Heart left ventricle (tissue), 16 donors: ENCODE measurements at regions not wholly inside any gene's neighbourhood (a gene's known extent, or its start where the extent isn't known, plus 50 kb on each side); places are given as distances from the start of the nearest gene placed in this dataset.

ENCODE experiments used
- ATAC-seq, 4 donors: fragments of 200-7000 bp; cut with Tn5 transposase; one replicate each; pipeline ENCODE4 v1.9.1; 2020 to 2022; ENCODE audit warnings: moderate library complexity in 4 of 4, mild to moderate bottlenecking in 3 of 4, moderate number of reproducible peaks in 1 of 4
- DNase-seq, 5 donors: peaks; one replicate each; pipeline ENCODE4 v3.0.0-alpha.2; 2020
- H3K27ac ChIP-seq, 12 donors: fragments of 200-600 bp; sonication (generic) in 4 of 12; one replicate each; pipeline versions ENCODE4 v1.5.0 to v1.8.0; 2016 to 2022; ENCODE audit warnings: mild to moderate bottlenecking in 2 of 12
- H3K27me3 ChIP-seq, 9 donors: fragments of 200-600 bp; sonication (generic) in 2 of 9; one replicate each; pipeline versions ENCODE4 v1.5.1 to v1.8.0; 2016 to 2022; ENCODE audit warnings: mild to moderate bottlenecking in 3 of 9
- H3K36me3 ChIP-seq, 9 donors: fragments of 200-600 bp; sonication (generic) in 2 of 9; one replicate each; pipeline versions ENCODE4 v1.5.0 to v1.8.0; 2018 to 2022; ENCODE audit warnings: mild to moderate bottlenecking in 2 of 9
- H3K4me1 ChIP-seq, 12 donors: fragments of 200-600 bp; sonication (generic) in 4 of 12; one replicate each; pipeline versions ENCODE4 v1.5.0 to v1.8.0; 2016 to 2022; ENCODE audit warnings: mild to moderate bottlenecking in 3 of 12
- H3K4me3 ChIP-seq, 12 donors: fragments of 200-600 bp; sonication (generic) in 4 of 12; one replicate each; pipeline versions ENCODE4 v1.5.0 to v1.8.0; 2017 to 2022; ENCODE audit warnings: mild to moderate bottlenecking in 9 of 12, moderate library complexity in 4 of 12
- H3K9me3 ChIP-seq, 12 donors: fragments of 200-600 bp; sonication (generic) in 4 of 12; one replicate each; pipeline versions ENCODE4 v1.5.0 to v1.8.0; 2016 to 2022; ENCODE audit warnings: mild to moderate bottlenecking in 1 of 12
- CTCF ChIP-seq, 12 donors: fragments of 200-600 bp; sonication (generic) in 4 of 12; IDR thresholded peaks; one replicate each; pipeline versions ENCODE4 v1.5.0 to v1.8.0; 2018 to 2022; ENCODE audit warnings: antibody characterized with exemption in 12 of 12, mild to moderate bottlenecking in 5 of 12
- POLR2A ChIP-seq, 2 donors: fragments of 450-650 bp; IDR thresholded peaks; one replicate each; pipeline ENCODE4 v1.6.1; 2017; ENCODE audit warnings: antibody characterized with exemption in 2 of 2, mild to moderate bottlenecking in 2 of 2, moderate library complexity in 2 of 2
- whole genome bisulfite sequencing, 4 donors: extraction: QIAGEN DNeasy Blood & Tissue Kit in 2 of 4; methylation state at CpG; one replicate each; pipeline versions ENCODE4 v1.1.5 to v1.1.7; 2013 to 2018; 5-methylcytosine and 5-hydroxymethylcytosine counted together
- intact Hi-C, 10 donors: fragments of 100-400 bp; cut with DNase I; formaldehyde crosslinking; loops; one replicate each; pipeline versions ENCODE4 v1.11.1 to v1.14.2; 2022
- donor health status: ischemic (EF 13 %, LVEDD 7.1; RV severe dilation, severe dysfunction).
- donor health status: healthy with polysubstance abuse.
- donor health status: DM: no; HTN: yes; CAD: no.
- donor health status: DM: no; HTN: no; CAD: no.
- donor health status: ischemic (EF 25% LVEDD 6.9; RV normal size, moderate dysfunction).
- donor health status: ischemic (EF 25% LVEDD 5.7; RV mildly dilated, moderate dysfunction).
- donor health status: healthy.
- donor health status: DM: yes; HTN: yes; CAD: no.
- donor health status: ischemic (EF 35%, LVEDD 5.7; RV mildly dilated, moderate dysfunction).
- donor health status: nonischemic (EF 11% LVEDD 7.7; RV severe dilation, severe dysfunction).
- donor health status: DM: yes; HTN: yes; CAD: no.
- donor health status: PGD.
- donor health status: ischemic (EF 29% LVEDD 5.4; RV normal size, mild dysfunction).
- donor health status: nonischemic (EF 23%, LVEDD 6.1; RV moderate dilation, normal function).

GRCh38 chr5:98519571-98519970, 253.9 kb upstream of the RGMB start:
- 75 to 86% (median 79%) methylated on average over 4 of the region's 4 CpGs for WGBS, 4 donors
- ATAC-seq (no peak), DNase-seq (no peak)
- intact Hi-C loops: no loop called here
- H3K4me3 ChIP-seq: no peak overlapping the region
- H3K36me3 ChIP-seq: no peaks in the 10 kb centered on the region
- H3K27ac ChIP-seq: no peak overlapping the region
- H3K4me1 ChIP-seq: no peaks in the 10 kb centered on the region
- no peaks in the 10 kb centered on the region for H3K27me3 ChIP-seq
- TF ChIP-seq POLR2A (IDR thresholded peaks at IDR 0.05): no peak
- TF ChIP-seq CTCF (IDR thresholded peaks at IDR 0.05): no peak
- no peaks in the 10 kb centered on the region for H3K9me3 ChIP-seq

- intact Hi-C loops: no loop called here
Measured at GRCh38 chr5:98521821-98522220, 251.6 kb upstream of the RGMB start.

GRCh38 chr5:98524773-98525172, 248.7 kb upstream of the RGMB start:
- no peaks in the 10 kb centered on the region for H3K27me3 ChIP-seq
- H3K27ac ChIP-seq: no peak overlapping the region
- DNase-seq: no peak
- no peak for TF ChIP-seq CTCF (IDR thresholded peaks at IDR 0.05)
- TF ChIP-seq POLR2A (IDR thresholded peaks at IDR 0.05): no peak
- H3K4me1 ChIP-seq: no peaks in the 10 kb centered on the region
- no peak overlapping the region for H3K4me3 ChIP-seq
- ATAC-seq: no peak
- intact Hi-C loops: no loop called here
- no peaks in the 10 kb centered on the region for H3K9me3 ChIP-seq
- no peaks in the 10 kb centered on the region for H3K36me3 ChIP-seq

More at GRCh38 chr5:98521821-98522220, 251.6 kb upstream of the RGMB start:
- Histone ChIP-seq H3K9me3 (no peaks in the 10 kb centered on the region), H3K27ac (no peak overlapping the region), H3K4me1 (no peaks in the 10 kb centered on the region), H3K27me3 (no peaks in the 10 kb centered on the region), H3K36me3 (no peaks in the 10 kb centered on the region), H3K4me3 (no peak overlapping the region)
- ATAC-seq: no peak
- no peak for TF ChIP-seq POLR2A (IDR thresholded peaks at IDR 0.05)
- TF ChIP-seq CTCF (IDR thresholded peaks at IDR 0.05): no peak
- WGBS, 4 donors: 46 to 58% (median 52%) methylated on average over 3 of the region's 3 CpGs
- DNase-seq: no peak

GRCh38 chr5:98527846-98528245, 245.6 kb upstream of the RGMB start:
- intact Hi-C loops: no loop called here
- Histone ChIP-seq H3K4me3 (no peak overlapping the region), H3K36me3 (no peaks in the 10 kb centered on the region), H3K4me1 (no peaks in the 10 kb centered on the region), H3K9me3 (no peaks in the 10 kb centered on the region), H3K27ac (no peak overlapping the region), H3K27me3 (no peaks in the 10 kb centered on the region)
- TF ChIP-seq POLR2A (IDR thresholded peaks at IDR 0.05): no peak
- TF ChIP-seq CTCF (IDR thresholded peaks at IDR 0.05): no peak
- no peak for DNase-seq
- no peak for ATAC-seq
